ENCODE measurements at regions not wholly inside any gene's neighbourhood (a gene's known extent, or its start where the extent isn't known, plus 50 kb on each side); places are given as distances from the start of the nearest gene placed in this dataset.

DNA sequence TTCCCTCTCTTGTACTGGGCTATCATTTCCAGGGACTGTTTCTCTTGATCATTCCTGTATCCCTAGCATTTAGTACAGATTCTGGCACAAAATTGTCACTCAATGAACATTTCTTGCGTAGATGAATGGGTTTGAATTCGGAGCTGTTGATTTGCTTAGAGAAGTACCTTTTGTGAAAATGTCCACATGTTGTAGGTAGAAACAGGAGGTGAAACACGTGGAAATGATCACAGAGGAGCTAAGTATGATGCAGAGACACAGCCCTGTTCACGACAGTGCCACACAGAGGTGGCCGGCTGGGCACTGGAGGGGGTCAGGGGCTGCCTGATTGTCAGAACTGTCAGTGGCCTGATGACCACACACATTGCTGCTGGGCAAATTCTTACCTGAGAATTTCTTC, 196.1 kb upstream of the PRKCQ start:
- DNase-seq (ENCODE audit: insufficient read length, low spot score, missing footprints): no peak
- no peaks in the 10 kb centered on the region for H3K27me3 ChIP-seq (ENCODE audit: insufficient read depth, low read length)
- H3K79me2 ChIP-seq (ENCODE audit: insufficient read depth, low read length): no peaks in the 10 kb centered on the region
- H3K4me3 ChIP-seq (ENCODE audit: insufficient read depth, low read length): no peak overlapping the region
- no peaks in the 10 kb centered on the region for H3K36me3 ChIP-seq (ENCODE audit: insufficient read depth, low read length)
- H2AFZ ChIP-seq (ENCODE audit: low read length): no peak overlapping the region
- H3K27ac ChIP-seq (ENCODE audit: low read depth, low read length): no peak overlapping the region
- H3K4me1 ChIP-seq (ENCODE audit: insufficient read depth, low read length): peaks cover 5% of the 10 kb centered on the region
- H4K20me1 ChIP-seq (ENCODE audit: insufficient read depth, low read length): no peaks in the 10 kb centered on the region
- TF ChIP-seq, protein P1, sequence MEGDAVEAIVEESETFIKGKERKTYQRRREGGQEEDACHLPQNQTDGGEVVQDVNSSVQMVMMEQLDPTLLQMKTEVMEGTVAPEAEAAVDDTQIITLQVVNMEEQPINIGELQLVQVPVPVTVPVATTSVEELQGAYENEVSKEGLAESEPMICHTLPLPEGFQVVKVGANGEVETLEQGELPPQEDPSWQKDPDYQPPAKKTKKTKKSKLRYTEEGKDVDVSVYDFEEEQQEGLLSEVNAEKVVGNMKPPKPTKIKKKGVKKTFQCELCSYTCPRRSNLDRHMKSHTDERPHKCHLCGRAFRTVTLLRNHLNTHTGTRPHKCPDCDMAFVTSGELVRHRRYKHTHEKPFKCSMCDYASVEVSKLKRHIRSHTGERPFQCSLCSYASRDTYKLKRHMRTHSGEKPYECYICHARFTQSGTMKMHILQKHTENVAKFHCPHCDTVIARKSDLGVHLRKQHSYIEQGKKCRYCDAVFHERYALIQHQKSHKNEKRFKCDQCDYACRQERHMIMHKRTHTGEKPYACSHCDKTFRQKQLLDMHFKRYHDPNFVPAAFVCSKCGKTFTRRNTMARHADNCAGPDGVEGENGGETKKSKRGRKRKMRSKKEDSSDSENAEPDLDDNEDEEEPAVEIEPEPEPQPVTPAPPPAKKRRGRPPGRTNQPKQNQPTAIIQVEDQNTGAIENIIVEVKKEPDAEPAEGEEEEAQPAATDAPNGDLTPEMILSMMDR (IDR thresholded peaks at IDR 0.05; ENCODE audit: extremely low read depth, low read depth, low read length): no peak
- H3K4me2 ChIP-seq (ENCODE audit: insufficient read depth, low read length): no peak overlapping the region
- no peaks in the 10 kb centered on the region for H3K9me3 ChIP-seq (ENCODE audit: low read depth, low read length)

DNA sequence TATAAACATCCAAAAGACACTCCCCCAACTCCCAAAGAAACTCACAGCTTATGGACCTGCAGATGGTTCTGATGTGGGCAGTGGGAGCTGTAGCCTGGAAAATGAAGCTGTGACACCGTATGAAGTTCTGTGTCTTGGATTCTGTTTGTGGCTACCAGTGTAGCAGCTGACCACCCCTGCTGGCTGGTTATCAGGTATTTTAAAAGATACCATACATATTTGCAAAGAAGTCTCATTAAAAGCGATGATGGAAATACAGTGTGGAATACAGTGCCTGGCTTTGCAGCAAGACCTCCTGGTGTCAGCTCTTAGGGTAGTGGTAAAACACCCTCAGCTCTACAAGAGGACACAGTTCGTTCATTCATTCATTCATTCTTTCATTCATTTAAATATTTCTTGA, 194.3 kb upstream of the PRKCQ start:
- Histone ChIP-seq H3K4me2 (ENCODE audit: insufficient read depth, low read length) (no peak overlapping the region), H3K27ac (ENCODE audit: low read depth, low read length) (no peak overlapping the region), H3K79me2 (ENCODE audit: insufficient read depth, low read length) (no peaks in the 10 kb centered on the region), H3K4me1 (ENCODE audit: insufficient read depth, low read length) (peaks cover 2% of the 10 kb centered on the region), H3K4me3 (ENCODE audit: insufficient read depth, low read length) (no peak overlapping the region), H3K36me3 (ENCODE audit: insufficient read depth, low read length) (no peaks in the 10 kb centered on the region), H3K27me3 (ENCODE audit: insufficient read depth, low read length) (no peaks in the 10 kb centered on the region), H3K9me3 (ENCODE audit: low read depth, low read length) (peaks cover 3% of the 10 kb centered on the region), H4K20me1 (ENCODE audit: insufficient read depth, low read length) (no peaks in the 10 kb centered on the region), H2AFZ (ENCODE audit: low read length) (no peak overlapping the region)
- TF ChIP-seq, protein P1 (IDR thresholded peaks at IDR 0.05; ENCODE audit: extremely low read depth, low read depth, low read length): no peak
- no peak for DNase-seq (ENCODE audit: insufficient read length, low spot score, missing footprints)

DNA sequence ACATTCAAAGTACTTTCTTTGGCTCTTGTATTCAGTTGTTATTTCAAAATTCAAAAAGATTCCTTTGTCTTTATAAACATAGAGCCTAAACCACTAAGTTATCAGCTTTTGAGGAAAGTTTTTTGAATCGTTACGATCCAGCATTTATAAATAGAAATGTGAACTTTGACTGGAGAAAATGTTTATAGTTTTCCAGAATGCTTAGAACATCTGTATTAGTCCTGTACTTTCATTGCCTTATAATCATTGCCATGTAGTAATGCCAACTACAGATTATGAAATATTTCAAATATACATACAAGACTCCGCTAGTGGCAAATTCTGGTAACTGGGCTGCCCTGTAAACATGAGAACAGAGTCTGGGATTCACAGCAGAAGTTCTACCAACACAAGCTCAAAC, 191.3 kb upstream of the PRKCQ start:
- peaks cover 3% of the 10 kb centered on the region for H3K9me3 ChIP-seq (ENCODE audit: low read depth, low read length)
- H3K4me2 ChIP-seq (ENCODE audit: insufficient read depth, low read length): no peak overlapping the region
- H3K79me2 ChIP-seq (ENCODE audit: insufficient read depth, low read length): no peaks in the 10 kb centered on the region
- no peak for DNase-seq (ENCODE audit: insufficient read length, low spot score, missing footprints)
- H2AFZ ChIP-seq (ENCODE audit: low read length): no peak overlapping the region
- no peak overlapping the region for H3K4me3 ChIP-seq (ENCODE audit: insufficient read depth, low read length)
- no peaks in the 10 kb centered on the region for H3K4me1 ChIP-seq (ENCODE audit: insufficient read depth, low read length)
- no peaks in the 10 kb centered on the region for H3K36me3 ChIP-seq (ENCODE audit: insufficient read depth, low read length)
- TF ChIP-seq, protein P1 (IDR thresholded peaks at IDR 0.05; ENCODE audit: extremely low read depth, low read depth, low read length): no peak
- no peaks in the 10 kb centered on the region for H4K20me1 ChIP-seq (ENCODE audit: insufficient read depth, low read length)
- H3K27me3 ChIP-seq (ENCODE audit: insufficient read depth, low read length): no peaks in the 10 kb centered on the region
- no peak overlapping the region for H3K27ac ChIP-seq (ENCODE audit: low read depth, low read length)

DNA sequence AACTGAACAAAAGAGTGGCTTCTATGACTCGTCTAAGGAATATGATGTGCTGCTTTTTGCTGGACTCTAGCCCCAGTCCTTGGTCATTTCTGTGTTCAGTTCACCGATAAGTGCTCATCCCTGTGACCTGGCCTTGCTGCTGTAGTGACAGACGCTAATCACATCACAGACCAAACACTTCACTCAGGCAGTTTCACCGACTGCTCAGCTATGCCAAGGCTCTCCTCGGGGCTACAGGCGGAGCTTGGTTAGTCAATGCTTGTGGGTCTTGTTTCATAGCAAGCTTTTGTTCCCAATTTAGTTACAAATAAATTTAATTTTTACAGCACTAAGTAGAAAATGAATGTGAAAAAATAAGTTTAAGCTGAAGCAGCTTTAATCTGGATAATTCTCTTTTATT, 190.8 kb upstream of the PRKCQ start:
- H3K27ac ChIP-seq (ENCODE audit: low read depth, low read length): no peak overlapping the region
- H2AFZ ChIP-seq (ENCODE audit: low read length): peak overlapping the region; percentile 36

More for the DNA sequence above, 190.8 kb upstream of the PRKCQ start:
- Histone ChIP-seq H3K27me3 (ENCODE audit: insufficient read depth, low read length) (no peaks in the 10 kb centered on the region), H3K4me1 (ENCODE audit: insufficient read depth, low read length) (no peaks in the 10 kb centered on the region), H4K20me1 (ENCODE audit: insufficient read depth, low read length) (no peaks in the 10 kb centered on the region), H3K4me2 (ENCODE audit: insufficient read depth, low read length) (peak overlapping the region; percentile 40), H3K9me3 (ENCODE audit: low read depth, low read length) (peaks cover 3% of the 10 kb centered on the region), H3K79me2 (ENCODE audit: insufficient read depth, low read length) (no peaks in the 10 kb centered on the region), H3K36me3 (ENCODE audit: insufficient read depth, low read length) (no peaks in the 10 kb centered on the region), H3K4me3 (ENCODE audit: insufficient read depth, low read length) (no peak overlapping the region)
- no peak for DNase-seq (ENCODE audit: insufficient read length, low spot score, missing footprints)
- TF ChIP-seq, protein P1 (IDR thresholded peaks at IDR 0.05; ENCODE audit: extremely low read depth, low read depth, low read length): no peak

All from osteoblast (primary cell).